Skeletal muscle tissue (tissue), 3 donors: ENCODE measurements at regions not wholly inside any gene's neighbourhood (a gene's known extent, or its start where the extent isn't known, plus 50 kb on each side); places are given as distances from the start of the nearest gene placed in this dataset.

ENCODE experiments used
- H3K27ac ChIP-seq: one replicate; pipeline ENCODE4 v1.7.0; 2013; ENCODE audit warnings: mild to moderate bottlenecking, low read depth, low read length, inconsistent platforms
- H3K27me3 ChIP-seq, 3 donors: one replicate each; pipeline ENCODE4 v1.7.0; 2013; ENCODE audit warnings: low read length in 3 of 3; ENCODE audit not compliant: control insufficient read depth in 3 of 3, insufficient read depth in 3 of 3
- H3K36me3 ChIP-seq, 3 donors: one replicate each; pipeline ENCODE4 v1.7.0; 2013; ENCODE audit warnings: low read length in 3 of 3; ENCODE audit not compliant: control insufficient read depth in 3 of 3, insufficient read depth in 3 of 3
- H3K4me1 ChIP-seq, 3 donors: one replicate each; pipeline ENCODE4 v1.7.0; 2013; ENCODE audit warnings: low read length in 3 of 3, mild to moderate bottlenecking in 3 of 3; ENCODE audit not compliant: control insufficient read depth in 3 of 3, insufficient read depth in 3 of 3
- H3K4me3 ChIP-seq, 3 donors: one replicate each; pipeline ENCODE4 v1.7.0; 2013; ENCODE audit warnings: low read length in 3 of 3
- H3K9ac ChIP-seq, 3 donors: one replicate each; pipeline ENCODE4 v1.7.0; 2013; ENCODE audit warnings: low read length in 3 of 3, mild to moderate bottlenecking in 3 of 3, moderate library complexity in 2 of 3, low read depth in 1 of 3
- H3K9me3 ChIP-seq, 3 donors: one replicate each; pipeline ENCODE4 v1.7.0; 2013; ENCODE audit warnings: low read length in 3 of 3; ENCODE audit not compliant: control insufficient read depth in 3 of 3
- donor health status: Osteomylitis.

DNA sequence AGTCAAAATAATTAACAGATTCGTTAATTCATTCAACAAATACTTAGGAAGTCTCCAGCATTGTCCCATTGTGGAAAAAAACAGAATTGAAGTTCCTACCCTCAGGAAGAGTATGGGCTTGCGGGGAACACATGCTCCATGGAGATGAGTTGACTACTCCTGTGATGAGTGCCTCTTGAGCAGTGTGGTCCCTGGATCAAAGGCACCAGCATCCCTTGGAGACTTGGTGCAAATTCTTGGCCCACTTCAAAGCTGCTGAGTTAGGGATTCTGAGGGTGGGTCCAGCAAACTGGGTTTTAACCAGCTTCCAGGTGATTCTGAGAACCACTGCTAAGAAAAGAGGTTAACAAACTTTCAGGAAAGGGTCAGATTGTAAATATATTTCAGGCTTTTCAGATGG, 361.6 kb downstream of the MYCN start:
- no peak overlapping the region for H3K4me3 ChIP-seq

DNA sequence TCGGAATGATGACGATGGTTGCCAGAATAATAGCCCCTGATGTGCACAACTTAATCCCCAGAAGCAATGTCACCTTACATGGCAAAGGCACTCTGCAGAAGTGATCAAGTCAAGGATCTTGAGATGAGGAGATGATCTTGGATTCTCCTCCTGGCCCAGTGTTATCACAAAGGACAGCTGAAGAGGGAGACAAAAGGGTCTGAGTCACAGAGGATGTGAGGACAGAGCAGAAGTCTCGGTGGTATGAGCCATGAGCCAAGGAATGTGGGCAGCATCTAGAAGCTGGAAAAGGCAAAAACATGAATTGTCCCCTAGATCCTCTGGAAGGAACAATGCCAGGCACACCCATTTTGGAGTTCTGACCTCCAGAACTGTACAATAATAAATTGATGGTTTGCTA, 358.5 kb downstream of the MYCN start:
- H3K27ac ChIP-seq = no peak overlapping the region
- peaks cover 7 to 11% (median 9%) of the 10 kb centered on the region in 3 donors for H3K27me3 ChIP-seq
- no peak overlapping the region for H3K9ac ChIP-seq
- no peaks in the 10 kb centered on the region for H3K9me3 ChIP-seq
- H3K36me3 ChIP-seq = no peaks in the 10 kb centered on the region
- H3K4me3 ChIP-seq = no peak overlapping the region
- H3K4me1 ChIP-seq = no peaks in the 10 kb centered on the region

More for the DNA sequence above, 361.6 kb downstream of the MYCN start:
- Histone ChIP-seq H3K36me3 (no peaks in the 10 kb centered on the region), H3K27me3 (peaks cover 7 to 13% (median 9%) of the 10 kb centered on the region in 3 donors), H3K9me3 (no peaks in the 10 kb centered on the region), H3K27ac (no peak overlapping the region), H3K4me1 (no peaks in the 10 kb centered on the region), H3K9ac (no peak overlapping the region)

DNA sequence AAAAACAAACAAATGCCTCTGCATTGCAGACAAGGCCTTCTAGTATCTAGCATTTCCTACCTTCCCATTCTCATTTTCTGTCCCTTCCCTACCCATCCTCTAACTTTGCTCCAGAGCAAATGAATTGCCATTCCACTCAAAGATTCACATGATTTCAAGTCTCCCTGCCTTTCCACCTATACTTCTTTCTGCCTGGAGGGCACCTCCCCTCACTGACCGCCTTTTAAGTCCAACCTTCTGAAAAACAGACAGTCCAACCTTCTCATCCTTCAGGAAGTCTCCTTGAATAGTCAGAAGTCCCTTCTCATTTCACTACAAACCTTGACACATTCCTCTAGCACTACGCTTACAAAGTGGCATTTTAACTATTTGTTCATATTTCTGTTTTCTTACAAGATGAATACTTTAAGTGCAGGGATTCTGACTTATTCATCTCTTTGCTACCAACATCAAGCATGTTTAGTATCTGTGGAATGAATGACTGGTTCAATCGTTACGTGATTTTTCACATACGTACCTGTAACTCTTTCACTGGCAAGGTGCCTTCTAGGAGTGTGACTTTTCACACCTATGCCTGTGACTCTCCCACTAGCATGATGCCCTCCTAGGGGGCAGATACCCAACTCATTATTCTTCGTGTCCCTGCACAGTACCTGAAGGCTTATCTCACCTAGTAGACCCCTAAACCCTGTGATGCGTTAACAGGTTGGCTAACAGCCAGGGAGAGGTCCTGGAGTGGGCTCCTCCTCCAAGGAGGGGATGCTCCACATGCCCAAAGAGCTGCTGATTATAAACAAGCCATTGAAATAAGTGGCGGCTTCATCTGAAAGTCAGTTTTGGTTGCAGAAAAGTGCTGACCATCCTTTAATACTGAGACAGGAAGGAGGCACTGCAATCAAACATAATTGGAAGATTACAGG, 356.2 kb downstream of the MYCN start:
- Histone ChIP-seq H3K36me3 (no peaks in the 10 kb centered on the region), H3K9me3 (no peaks in the 10 kb centered on the region), H3K9ac (no peak overlapping the region), H3K27ac (no peak overlapping the region), H3K4me3 (no peak overlapping the region), H3K27me3 (no peaks in the 10 kb centered on the region), H3K4me1 (no peaks in the 10 kb centered on the region)

DNA sequence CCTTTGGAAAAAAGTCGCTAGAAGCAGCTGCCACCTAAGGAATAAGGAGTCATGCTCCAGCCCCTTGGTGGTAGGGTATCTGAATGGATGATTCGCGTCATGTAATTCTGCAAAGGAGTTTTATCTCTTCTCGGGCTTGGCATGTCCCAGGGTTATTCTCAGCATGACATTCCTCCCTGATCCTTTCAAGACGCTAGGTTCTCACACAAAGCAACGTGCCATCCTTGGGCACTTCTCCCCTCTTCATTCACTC, 355.6 kb downstream of the MYCN start:
- Histone ChIP-seq H3K9ac (no peak overlapping the region), H3K27ac (no peak overlapping the region), H3K4me3 (no peak overlapping the region), H3K27me3 (peaks cover 0 to 3% (median 0%) of the 10 kb centered on the region in 3 donors), H3K36me3 (no peaks in the 10 kb centered on the region), H3K9me3 (no peaks in the 10 kb centered on the region), H3K4me1 (no peaks in the 10 kb centered on the region)

DNA sequence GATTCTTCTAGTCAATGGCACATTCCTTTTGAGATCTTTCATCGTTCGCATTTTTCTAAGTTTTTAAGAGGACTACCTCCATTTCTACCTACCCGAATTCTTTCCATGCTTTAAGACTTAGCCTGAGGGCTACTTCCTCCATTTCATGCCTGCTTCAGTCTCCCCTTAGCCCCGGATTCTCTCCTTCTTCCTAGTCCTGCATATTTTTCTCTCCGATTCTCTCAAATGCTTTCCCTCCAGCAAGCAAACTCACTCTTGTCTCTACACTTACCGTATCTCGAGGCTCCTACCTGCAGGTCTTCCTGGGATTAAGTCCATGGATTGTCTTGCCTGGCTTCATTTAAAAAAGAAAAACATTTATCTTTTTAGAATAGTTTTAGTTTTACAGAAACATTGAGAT, 354.4 kb downstream of the MYCN start:
- no peaks in the 10 kb centered on the region for H3K4me1 ChIP-seq
- no peaks in the 10 kb centered on the region for H3K36me3 ChIP-seq
- no peak overlapping the region for H3K27ac ChIP-seq
- H3K4me3 ChIP-seq = no peak overlapping the region
- H3K9ac ChIP-seq = no peak overlapping the region
- peaks cover 0 to 3% (median 2%) of the 10 kb centered on the region in 3 donors for H3K27me3 ChIP-seq
- H3K9me3 ChIP-seq = no peaks in the 10 kb centered on the region

DNA sequence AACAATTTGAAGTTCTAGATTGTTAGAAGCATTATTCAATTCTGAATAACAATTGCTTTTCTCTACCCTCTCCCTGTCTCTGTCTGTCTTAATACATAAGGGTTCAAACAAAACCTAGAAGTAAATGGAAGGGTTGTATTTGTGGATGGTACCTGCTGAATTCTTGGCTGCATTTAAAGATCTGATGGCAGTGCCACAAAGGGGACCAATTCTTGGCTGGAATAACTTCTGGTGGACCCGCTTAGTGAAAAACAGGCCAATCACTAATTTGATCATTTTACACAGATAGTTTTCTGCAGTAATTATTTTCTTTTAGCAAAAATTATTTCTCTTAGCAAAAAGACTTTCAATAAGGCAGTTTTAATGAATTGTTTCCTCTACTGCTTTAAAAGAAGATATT, 353.5 kb downstream of the MYCN start:
- H3K9ac ChIP-seq = no peak overlapping the region
- no peak overlapping the region for H3K4me3 ChIP-seq
- H3K4me1 ChIP-seq = no peaks in the 10 kb centered on the region
- H3K36me3 ChIP-seq = no peaks in the 10 kb centered on the region
- peaks cover 0 to 3% (median 2%) of the 10 kb centered on the region in 3 donors for H3K27me3 ChIP-seq
- H3K9me3 ChIP-seq = no peaks in the 10 kb centered on the region
- no peak overlapping the region for H3K27ac ChIP-seq

DNA sequence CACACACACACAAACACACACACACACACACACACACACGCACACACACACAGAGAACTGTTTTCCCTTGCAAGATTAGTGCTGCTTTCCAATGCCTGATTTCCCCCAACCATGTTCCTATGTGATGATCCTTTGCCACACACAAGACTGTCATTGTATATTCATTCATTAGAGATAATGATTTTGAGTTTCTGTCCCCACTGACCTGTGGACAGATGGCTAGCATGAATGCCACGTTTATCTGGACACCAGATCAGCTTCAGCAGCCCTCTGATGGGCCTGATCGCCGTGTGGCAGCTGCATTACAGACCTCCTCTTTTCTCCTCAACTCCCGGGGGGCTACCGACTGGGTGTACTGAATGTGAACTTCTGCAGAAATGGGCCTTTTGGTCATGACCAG, 353.0 kb downstream of the MYCN start:
- peaks cover 0 to 3% (median 2%) of the 10 kb centered on the region in 3 donors for H3K27me3 ChIP-seq

DNA sequence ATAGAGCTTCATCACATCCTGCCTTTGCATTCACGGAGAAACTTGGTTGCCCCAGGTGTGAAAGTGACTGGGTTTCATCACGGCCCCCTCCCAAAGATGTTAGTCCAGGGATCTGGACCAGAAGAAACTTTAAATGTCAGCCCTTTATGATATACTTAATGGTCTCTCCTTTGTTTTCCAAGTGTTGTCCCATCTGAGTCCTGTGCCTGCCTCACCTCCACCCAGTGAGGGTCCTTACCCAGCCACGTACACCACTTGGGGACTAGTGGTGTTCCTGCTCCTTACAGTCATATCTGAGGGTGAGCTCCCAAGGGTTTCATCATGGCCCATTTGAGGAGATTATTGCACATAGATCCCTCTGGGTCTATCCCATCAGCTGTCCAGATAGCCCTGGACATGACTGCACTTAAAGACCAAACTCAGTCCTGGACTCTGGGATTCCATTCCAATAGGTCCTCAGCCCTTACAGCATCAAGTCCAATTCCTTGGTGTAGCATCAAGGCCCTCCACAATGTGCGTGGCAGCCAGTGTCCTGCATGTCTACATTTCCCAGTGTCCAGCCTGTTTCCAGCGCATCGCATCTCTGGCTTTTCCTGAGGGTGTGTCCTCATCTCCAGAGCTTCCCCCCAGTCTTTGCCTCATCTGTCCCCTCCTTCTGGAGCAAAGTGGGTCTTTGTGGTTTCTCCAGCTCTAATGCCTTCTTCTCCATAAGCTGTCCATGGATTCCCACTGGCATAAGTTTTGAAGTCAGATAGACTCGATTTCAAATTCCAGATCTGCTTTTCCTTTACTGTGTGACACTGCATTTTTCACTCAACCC, 351.6 kb downstream of the MYCN start:
- no peak overlapping the region for H3K27ac ChIP-seq
- no peaks in the 10 kb centered on the region for H3K36me3 ChIP-seq
- peaks cover 0 to 3% (median 2%) of the 10 kb centered on the region in 3 donors for H3K27me3 ChIP-seq
- no peak overlapping the region for H3K4me3 ChIP-seq
- H3K9ac ChIP-seq = no peak overlapping the region
- no peaks in the 10 kb centered on the region for H3K9me3 ChIP-seq
- no peaks in the 10 kb centered on the region for H3K4me1 ChIP-seq

More for the DNA sequence above, 353.0 kb downstream of the MYCN start:
- Histone ChIP-seq H3K9me3 (no peaks in the 10 kb centered on the region), H3K4me3 (no peak overlapping the region), H3K9ac (no peak overlapping the region), H3K4me1 (no peaks in the 10 kb centered on the region), H3K27ac (no peak overlapping the region), H3K36me3 (no peaks in the 10 kb centered on the region)

DNA sequence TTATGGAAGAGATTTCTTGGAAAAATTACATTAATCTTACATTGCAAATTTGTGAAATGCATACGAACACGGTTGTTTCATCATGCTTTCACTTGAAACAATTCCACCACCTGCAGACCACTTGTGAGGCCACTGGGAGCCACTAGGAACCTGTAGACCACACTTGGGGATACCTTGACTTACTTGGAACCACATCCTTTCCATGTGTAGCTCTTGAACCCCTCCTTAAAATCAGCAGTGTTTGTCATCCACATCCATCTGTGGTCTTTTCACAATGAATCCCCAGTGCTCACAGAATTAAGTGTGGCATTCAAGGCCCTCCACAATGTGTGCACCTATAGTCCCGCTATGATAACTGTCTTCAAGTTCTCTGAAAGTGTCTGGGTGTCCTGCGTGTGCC, 350.9 kb downstream of the MYCN start:
- Histone ChIP-seq H3K27me3 (peaks cover 0 to 3% (median 2%) of the 10 kb centered on the region in 3 donors), H3K27ac (no peak overlapping the region), H3K9ac (no peak overlapping the region), H3K4me1 (no peaks in the 10 kb centered on the region), H3K9me3 (no peaks in the 10 kb centered on the region), H3K4me3 (no peak overlapping the region), H3K36me3 (no peaks in the 10 kb centered on the region)
